ENCODE measurements at regions not wholly inside any gene's neighbourhood (a gene's known extent, or its start where the extent isn't known, plus 50 kb on each side); places are given as distances from the start of the nearest gene placed in this dataset.

DNA sequence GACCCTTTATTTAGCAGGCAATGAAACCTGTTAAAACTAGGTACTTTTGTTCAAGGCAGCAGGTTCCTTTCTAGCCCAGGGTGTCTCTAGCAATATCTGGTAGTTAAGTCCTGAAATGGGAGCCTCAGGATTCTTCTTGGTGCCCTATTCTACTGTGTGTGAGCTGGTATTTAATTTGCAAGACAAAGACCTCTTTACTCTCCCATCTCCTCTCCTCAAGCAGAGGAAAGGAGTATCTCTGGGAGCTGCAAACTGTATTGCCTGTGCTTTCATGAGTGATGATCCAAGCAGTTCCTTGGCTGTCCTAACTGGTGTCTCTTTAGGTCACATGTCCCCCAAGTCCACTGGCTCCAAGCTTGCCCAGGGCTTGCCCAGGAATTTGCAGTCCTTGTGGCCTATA, 188.2 kb downstream of the SI start:
- DNase-seq (no peak), ATAC-seq (no peak)
- no peaks in the 10 kb centered on the region for H3K4me1 ChIP-seq
- no peak overlapping the region for H3K4me3 ChIP-seq
- no peaks in the 10 kb centered on the region for H3K27me3 ChIP-seq (ENCODE audit: low read depth)
- H3K36me3 ChIP-seq, result no peaks in the 10 kb centered on the region
- TF ChIP-seq, protein P1, sequence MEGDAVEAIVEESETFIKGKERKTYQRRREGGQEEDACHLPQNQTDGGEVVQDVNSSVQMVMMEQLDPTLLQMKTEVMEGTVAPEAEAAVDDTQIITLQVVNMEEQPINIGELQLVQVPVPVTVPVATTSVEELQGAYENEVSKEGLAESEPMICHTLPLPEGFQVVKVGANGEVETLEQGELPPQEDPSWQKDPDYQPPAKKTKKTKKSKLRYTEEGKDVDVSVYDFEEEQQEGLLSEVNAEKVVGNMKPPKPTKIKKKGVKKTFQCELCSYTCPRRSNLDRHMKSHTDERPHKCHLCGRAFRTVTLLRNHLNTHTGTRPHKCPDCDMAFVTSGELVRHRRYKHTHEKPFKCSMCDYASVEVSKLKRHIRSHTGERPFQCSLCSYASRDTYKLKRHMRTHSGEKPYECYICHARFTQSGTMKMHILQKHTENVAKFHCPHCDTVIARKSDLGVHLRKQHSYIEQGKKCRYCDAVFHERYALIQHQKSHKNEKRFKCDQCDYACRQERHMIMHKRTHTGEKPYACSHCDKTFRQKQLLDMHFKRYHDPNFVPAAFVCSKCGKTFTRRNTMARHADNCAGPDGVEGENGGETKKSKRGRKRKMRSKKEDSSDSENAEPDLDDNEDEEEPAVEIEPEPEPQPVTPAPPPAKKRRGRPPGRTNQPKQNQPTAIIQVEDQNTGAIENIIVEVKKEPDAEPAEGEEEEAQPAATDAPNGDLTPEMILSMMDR (IDR thresholded peaks at IDR 0.05), result no peak
- H3K9me3 ChIP-seq, result peaks cover 9% of the 10 kb centered on the region
- intact Hi-C loops (cut with DNase I), result no loop called here
- H3K27ac ChIP-seq, result no peak overlapping the region

DNA sequence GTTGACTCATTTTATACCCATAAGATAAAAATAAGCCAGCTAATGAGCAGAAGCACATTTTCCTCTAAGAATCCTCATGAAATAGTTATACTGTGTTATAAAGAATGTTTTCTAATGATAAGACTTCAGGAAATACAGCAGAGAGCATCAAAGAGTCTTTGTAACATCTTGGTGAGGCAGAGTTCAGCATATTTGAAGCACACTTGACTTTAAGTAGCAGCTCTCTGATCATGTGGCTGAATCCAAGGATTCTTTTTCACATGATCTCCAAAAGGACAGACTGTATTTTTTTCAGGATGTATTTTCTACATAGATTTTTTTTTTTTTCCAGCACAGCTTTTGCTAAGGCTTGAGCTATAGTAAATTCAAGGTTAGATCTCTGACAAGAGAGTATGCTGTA, 195.1 kb downstream of the SI start:
- Histone ChIP-seq H3K36me3 (no peaks in the 10 kb centered on the region), H3K27me3 (ENCODE audit: low read depth) (no peaks in the 10 kb centered on the region), H3K4me1 (no peaks in the 10 kb centered on the region), H3K4me3 (no peak overlapping the region), H3K27ac (no peak overlapping the region), H3K9me3 (peaks cover 9% of the 10 kb centered on the region)
- intact Hi-C loops (cut with DNase I), result no loop called here
- TF ChIP-seq, protein P1 (IDR thresholded peaks at IDR 0.05), result no peak
- ATAC-seq (no peak), DNase-seq (no peak)

DNA sequence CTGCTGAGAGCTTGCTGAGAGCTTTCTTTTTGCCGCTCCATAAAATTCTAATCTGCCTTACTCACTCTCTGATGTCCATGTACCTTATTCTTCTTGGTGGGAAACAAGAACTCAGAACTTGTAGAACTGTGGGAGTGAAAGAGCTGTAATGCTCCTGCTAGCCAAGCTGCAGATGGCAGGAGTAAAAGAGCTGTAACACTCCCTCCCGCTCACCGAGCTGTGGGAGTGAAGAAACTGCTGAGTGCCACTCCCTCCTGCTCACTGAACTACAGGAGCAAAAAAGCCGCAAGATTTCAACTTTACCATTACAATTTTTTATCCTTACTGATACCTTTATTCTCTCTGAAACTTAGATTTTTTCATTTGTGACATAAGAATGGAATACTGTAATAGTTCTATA, 199.1 kb downstream of the SI start:
- Histone ChIP-seq H3K36me3 (no peaks in the 10 kb centered on the region), H3K27ac (no peak overlapping the region), H3K27me3 (ENCODE audit: low read depth) (no peaks in the 10 kb centered on the region), H3K4me1 (no peaks in the 10 kb centered on the region), H3K4me3 (no peak overlapping the region), H3K9me3 (no peaks in the 10 kb centered on the region)
- no peak for DNase-seq
- ATAC-seq, result no peak
- intact Hi-C loops (cut with DNase I), result no loop called here
- TF ChIP-seq, protein P1 (IDR thresholded peaks at IDR 0.05), result no peak

DNA sequence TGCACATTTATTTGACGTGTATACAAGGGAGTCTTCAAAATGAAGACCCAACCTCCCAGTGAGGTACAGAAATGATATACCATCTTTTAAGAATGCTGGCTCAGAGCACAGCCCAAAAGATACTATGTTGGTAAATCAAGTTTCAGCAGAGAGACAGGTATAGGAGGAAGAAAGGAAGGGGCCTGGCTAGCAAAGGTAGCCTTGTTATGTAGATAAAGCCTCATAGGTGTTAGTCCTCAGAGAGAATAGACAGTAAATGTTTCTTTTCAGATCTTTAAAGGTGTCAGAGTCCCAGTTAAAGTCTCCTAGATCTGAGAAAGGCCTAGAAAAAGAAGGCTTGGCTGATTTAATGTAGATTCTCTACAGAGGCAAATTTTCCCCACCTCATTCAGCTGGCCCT, 213.8 kb downstream of the SI start:
- ATAC-seq, result no peak

DNA sequence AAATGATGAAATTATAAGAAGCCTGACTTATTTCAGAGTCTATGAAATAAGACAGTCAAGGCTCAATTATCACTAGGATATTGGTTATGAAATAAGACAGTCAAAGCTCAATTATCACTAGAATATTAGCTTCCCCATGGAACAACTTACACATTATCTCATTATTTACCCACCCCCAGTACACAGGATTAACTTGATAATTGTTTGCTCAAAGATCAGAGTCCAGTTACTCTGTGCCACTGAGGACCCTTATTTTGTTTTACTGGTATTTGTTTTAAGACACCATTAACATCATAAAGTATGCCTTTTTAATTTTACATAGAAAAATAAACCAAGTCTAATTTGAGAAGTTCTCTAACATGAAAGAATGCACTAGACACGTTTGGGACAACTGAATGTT, 225.4 kb downstream of the SI start:
- TF ChIP-seq, protein P1 (IDR thresholded peaks at IDR 0.05), result no peak
- H3K27ac ChIP-seq, result no peak overlapping the region
- no peak for ATAC-seq
- no peaks in the 10 kb centered on the region for H3K36me3 ChIP-seq
- H3K27me3 ChIP-seq (ENCODE audit: low read depth), result no peaks in the 10 kb centered on the region
- DNase-seq, result no peak
- no peaks in the 10 kb centered on the region for H3K4me1 ChIP-seq
- no peak overlapping the region for H3K4me3 ChIP-seq
- intact Hi-C loops (cut with DNase I), result no loop called here
- H3K9me3 ChIP-seq, result no peaks in the 10 kb centered on the region

More for the DNA sequence above, 213.8 kb downstream of the SI start:
- no peak overlapping the region for H3K27ac ChIP-seq
- no peak for DNase-seq
- no peaks in the 10 kb centered on the region for H3K27me3 ChIP-seq (ENCODE audit: low read depth)
- H3K4me3 ChIP-seq, result no peak overlapping the region
- TF ChIP-seq, protein P1 (IDR thresholded peaks at IDR 0.05), result no peak
- no peaks in the 10 kb centered on the region for H3K4me1 ChIP-seq
- H3K9me3 ChIP-seq, result no peaks in the 10 kb centered on the region
- intact Hi-C loops (cut with DNase I), result no loop called here
- H3K36me3 ChIP-seq, result no peaks in the 10 kb centered on the region

DNA sequence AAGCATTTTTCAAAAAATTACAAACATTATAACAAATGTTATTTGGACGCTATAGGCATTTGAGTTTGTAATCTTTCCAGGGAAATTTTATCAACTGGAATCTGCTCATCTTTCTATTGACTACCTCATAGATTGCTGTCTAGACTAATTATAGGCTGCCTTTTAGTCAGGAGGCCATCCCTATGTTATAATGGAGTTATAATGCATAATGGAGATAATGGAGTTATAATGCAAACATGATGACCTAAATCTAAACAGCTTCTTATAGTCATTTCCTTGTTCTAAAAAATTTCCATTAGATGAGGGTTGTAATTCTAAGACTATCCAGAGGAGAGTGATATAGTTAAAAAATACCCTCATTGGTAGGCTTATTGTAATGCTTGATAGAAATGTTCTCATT, 226.4 kb downstream of the SI start:
- intact Hi-C loops (cut with DNase I), result no loop called here
- DNase-seq, result no peak
- Histone ChIP-seq H3K4me3 (no peak overlapping the region), H3K4me1 (no peaks in the 10 kb centered on the region), H3K36me3 (no peaks in the 10 kb centered on the region), H3K27ac (no peak overlapping the region), H3K27me3 (ENCODE audit: low read depth) (no peaks in the 10 kb centered on the region), H3K9me3 (no peaks in the 10 kb centered on the region)
- TF ChIP-seq, protein P1 (IDR thresholded peaks at IDR 0.05), result no peak
- ATAC-seq, result no peak

Data from lower lobe of right lung (tissue), 2 donors.